Esophagus muscularis mucosa (tissue), 3 donors: ENCODE measurements at regions not wholly inside any gene's neighbourhood (a gene's known extent, or its start where the extent isn't known, plus 50 kb on each side); places are given as distances from the start of the nearest gene placed in this dataset.

Experiments used
- POLR2AphosphoS5 ChIP-seq, 2 donors: sonication (generic); formaldehyde crosslinking; IDR thresholded peaks; one replicate each; pipeline ENCODE4 v1.6.1; 2017; ENCODE audit warnings: antibody characterized with exemption in 2 of 2
- TF ChIP-seq, protein P1 (sequence below), 3 experiments: fragments of 200-600 bp in 2 of 3; fragments of 450-650 bp in 1 of 3; sonication (generic) in 2 of 3; IDR thresholded peaks; one replicate each; pipeline ENCODE4 v1.5.1; 2017 to 2019; ENCODE audit warnings: antibody characterized with exemption in 3 of 3, mild to moderate bottlenecking in 2 of 3, moderate library complexity in 1 of 3

DNA sequence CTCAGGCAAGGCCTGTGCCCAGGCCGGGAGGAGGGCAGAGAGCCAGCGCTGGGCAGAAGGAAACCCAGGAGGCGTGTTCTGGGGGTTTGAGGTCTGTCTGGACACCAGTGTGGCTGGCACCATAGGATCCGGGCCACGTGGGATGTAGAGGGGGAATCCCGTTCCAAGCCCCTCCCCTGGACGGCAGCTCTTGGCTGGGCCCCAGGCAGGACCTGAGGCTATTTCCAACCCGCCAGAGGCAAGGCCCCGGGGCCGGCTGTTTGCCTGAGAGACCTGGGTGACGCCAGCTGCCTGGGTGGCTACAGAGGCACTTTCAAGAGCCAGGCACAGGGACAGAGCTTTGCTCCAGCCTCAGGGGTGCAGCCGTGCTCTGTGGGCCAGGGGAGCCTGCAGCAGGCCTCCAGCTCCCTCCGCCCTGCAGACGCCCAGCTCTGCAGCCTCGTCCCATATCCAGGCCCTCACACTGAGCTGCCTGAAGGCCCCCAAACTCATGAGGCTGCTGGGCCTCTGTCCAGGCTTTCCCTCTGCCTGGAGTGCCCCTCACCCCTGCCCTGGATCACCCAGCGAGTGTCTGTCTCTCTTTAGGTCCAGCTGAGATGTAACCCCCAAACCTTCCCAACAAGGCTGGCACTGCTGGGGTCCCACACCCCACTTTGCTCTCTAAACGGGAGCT is 56.6 kb upstream of the EGFL7 start:
- TF ChIP-seq POLR2AphosphoS5 (IDR thresholded peaks at IDR 0.05): no peak
- TF ChIP-seq, protein P1, sequence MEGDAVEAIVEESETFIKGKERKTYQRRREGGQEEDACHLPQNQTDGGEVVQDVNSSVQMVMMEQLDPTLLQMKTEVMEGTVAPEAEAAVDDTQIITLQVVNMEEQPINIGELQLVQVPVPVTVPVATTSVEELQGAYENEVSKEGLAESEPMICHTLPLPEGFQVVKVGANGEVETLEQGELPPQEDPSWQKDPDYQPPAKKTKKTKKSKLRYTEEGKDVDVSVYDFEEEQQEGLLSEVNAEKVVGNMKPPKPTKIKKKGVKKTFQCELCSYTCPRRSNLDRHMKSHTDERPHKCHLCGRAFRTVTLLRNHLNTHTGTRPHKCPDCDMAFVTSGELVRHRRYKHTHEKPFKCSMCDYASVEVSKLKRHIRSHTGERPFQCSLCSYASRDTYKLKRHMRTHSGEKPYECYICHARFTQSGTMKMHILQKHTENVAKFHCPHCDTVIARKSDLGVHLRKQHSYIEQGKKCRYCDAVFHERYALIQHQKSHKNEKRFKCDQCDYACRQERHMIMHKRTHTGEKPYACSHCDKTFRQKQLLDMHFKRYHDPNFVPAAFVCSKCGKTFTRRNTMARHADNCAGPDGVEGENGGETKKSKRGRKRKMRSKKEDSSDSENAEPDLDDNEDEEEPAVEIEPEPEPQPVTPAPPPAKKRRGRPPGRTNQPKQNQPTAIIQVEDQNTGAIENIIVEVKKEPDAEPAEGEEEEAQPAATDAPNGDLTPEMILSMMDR (IDR thresholded peaks at IDR 0.05): no peak
